GM12873 (cell line): ENCODE measurements at regions not wholly inside any gene's neighbourhood (a gene's known extent, or its start where the extent isn't known, plus 50 kb on each side); places are given as distances from the start of the nearest gene placed in this dataset.

Experiments
- CTCF ChIP-seq: IDR thresholded peaks from 2 replicates; pipeline ENCODE4 v1.5.1; 2012; ENCODE audit warnings: low read depth, mild to moderate bottlenecking, moderate library complexity, low read length, control low read depth; ENCODE audit not compliant: insufficient read depth; ENCODE audit errors: missing control alignments

DNA sequence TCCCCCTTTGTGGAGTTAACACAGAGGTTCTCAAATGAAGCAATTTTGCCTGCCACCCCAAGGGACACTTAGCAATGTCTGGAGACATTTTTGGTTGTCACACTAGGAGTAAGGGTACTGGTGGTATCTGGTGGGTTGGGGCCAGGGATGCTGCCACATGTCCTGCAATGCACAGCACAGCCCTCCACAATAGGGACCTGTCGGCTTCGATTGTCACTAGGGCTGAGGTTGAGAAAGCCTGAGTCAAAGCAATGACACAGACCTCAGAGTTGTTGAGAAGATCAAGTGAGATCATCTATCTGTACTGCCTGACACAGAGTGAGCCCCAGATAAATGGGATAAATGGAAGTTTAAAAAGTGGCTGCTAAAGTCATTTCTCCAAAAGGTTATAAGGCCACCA is 249.2 kb upstream of the KLF4 start:
- no peak for TF ChIP-seq CTCF

DNA sequence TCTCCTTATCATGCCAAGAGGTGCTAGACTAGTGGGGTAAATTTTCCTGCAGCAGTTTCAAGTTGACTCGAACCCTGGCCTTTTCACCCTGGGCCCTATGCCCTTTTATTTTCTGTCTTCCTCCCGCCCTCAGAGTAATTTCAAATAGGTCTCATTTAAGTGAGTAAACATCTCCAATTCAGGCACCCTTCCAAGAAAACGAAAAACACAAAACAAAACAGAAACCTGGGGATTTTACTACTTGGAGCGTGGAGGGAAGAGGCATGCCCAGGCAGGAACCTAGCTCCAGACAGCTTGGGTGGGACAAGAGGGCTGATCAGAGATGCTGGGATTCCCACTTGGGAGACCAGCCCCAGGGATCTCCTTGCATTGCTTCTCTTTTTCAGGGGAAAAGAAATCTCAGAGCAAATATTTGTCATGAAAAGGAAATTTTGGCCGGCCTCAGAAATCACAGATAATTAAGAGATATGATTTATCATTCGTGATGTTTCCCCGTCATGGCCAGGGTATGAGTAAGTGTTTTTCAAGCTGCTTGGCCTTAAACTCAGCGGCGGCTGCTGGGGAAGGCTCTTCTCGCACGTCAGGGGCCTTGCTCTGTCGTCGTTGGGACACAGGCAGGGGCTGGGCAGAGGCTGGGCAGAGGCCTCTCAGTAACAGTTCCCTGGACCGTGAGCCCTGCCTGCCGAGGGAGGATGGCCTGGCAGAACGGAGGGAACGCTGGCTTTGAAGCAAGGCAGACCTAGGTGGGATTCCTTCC is 248.6 kb upstream of the KLF4 start:
- no peak for TF ChIP-seq CTCF

GRCh38 chr9:107737610-107737986 is 248.0 kb upstream of the KLF4 start:
- no peak for TF ChIP-seq CTCF

- no peak for TF ChIP-seq CTCF
Observed at GRCh38 chr9:107735821-107736220, 246.3 kb upstream of the KLF4 start.

DNA sequence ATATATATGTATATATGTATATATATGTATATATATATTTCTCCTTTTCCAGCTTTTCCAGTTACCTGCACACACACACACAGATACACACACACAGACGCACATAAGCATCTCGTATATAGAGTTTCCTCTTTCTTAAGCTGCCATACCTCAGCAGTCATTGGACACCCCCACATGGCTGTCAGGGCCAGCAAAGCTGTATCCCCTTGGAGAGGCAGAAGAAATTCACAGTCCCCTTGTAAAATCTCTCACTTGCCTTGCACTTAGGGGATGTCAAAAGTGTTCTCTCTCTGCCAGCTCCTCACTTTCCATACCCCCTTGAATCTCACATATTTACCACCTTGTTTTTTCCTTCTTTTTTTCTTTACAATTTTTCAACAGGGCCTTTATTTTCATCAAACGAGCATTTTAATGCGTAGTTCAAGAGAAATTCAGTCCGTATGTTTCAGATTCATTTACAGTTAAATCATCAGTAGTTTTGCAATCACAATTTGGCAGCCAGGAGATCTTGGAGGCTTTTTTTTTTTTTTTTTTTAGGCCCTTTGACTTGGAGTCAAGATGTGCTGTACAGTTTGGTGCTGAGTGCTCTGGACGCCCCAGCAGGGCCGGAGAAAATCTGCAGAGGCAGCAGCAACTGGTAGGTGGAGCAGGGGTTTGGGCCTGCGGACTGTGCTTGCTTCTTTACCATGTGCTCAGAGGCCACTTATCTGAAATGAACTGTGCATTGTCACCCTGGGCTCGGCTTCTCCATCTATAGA is 244.9 kb upstream of the KLF4 start:
- TF ChIP-seq CTCF: no peak

- no peak for TF ChIP-seq CTCF
Observed at GRCh38 chr9:107733523-107733894, 243.9 kb upstream of the KLF4 start.

- TF ChIP-seq CTCF: no peak
Observed at GRCh38 chr9:107732781-107733522, 243.4 kb upstream of the KLF4 start.
